IMR-90 (cell line): ENCODE measurements at regions not wholly inside any gene's neighbourhood (a gene's known extent, or its start where the extent isn't known, plus 50 kb on each side); places are given as distances from the start of the nearest gene placed in this dataset.

Experiments used
- ATAC-seq: fragments of 200-7000 bp; cut with Tn5 transposase; 2 replicates; pipeline ENCODE4 v1.9.1; 2020; ENCODE audit warnings: low read depth, mild to moderate bottlenecking, moderate library complexity
- BruUV-seq: library from RNA; stranded (reverse); fragments of 400-500 nt; replicated peaks from 2 replicates; lab custom pipeline; 2021; lab: Mats Ljungman, UMichigan
- CTCF ChIA-PET: fragments of 300-600 bp; formaldehyde crosslinking; extraction: SDS; loops from one replicate; lab custom pipeline; 2021; ENCODE audit warnings: antibody characterized with exemption; lab: Yijun Ruan, JAX
- POLR2A ChIA-PET: fragments of 300-600 bp; sonication (Branson Sonifier 250); formaldehyde crosslinking; loops from one replicate; lab custom pipeline; 2022; ENCODE audit warnings: antibody characterized with exemption; ENCODE audit not compliant: unreplicated experiment; lab: Charles Lee
- DNase-seq: peaks from one replicate; pipeline ENCODE4 v3.0.0; 2013
- H2AFZ ChIP-seq: replicated peaks from 2 replicates; pipeline ENCODE3; 2013; ENCODE audit warnings: low read length, mild to moderate bottlenecking; ENCODE audit not compliant: poor library complexity
- H2AK5ac ChIP-seq: 2 replicates; pipeline ENCODE4 v1.6.1; 2013; ENCODE audit warnings: low read depth, low read length, inconsistent platforms
- H2AK9ac ChIP-seq: replicated peaks from 2 replicates; pipeline ENCODE3; 2013; ENCODE audit warnings: mild to moderate bottlenecking, low read depth, low read length, moderate library complexity; ENCODE audit not compliant: poor library complexity
- H2BK120ac ChIP-seq: 2 replicates; pipeline ENCODE4 v1.6.1; 2013; ENCODE audit warnings: low read depth, low read length, inconsistent platforms
- H2BK15ac ChIP-seq: 3 replicates; pipeline ENCODE4 v1.6.1; 2013; ENCODE audit warnings: low read depth, low read length, inconsistent platforms
- H2BK20ac ChIP-seq: 2 replicates; pipeline ENCODE4 v1.6.1; 2013; ENCODE audit warnings: low read depth, mild to moderate bottlenecking, inconsistent platforms, low read length, moderate library complexity
- H2BK5ac ChIP-seq: 2 replicates; pipeline ENCODE4 v1.6.1; 2013; ENCODE audit warnings: mild to moderate bottlenecking, low read depth, low read length, inconsistent platforms; ENCODE audit not compliant: poor library complexity, severe bottlenecking
- H3K14ac ChIP-seq: replicated peaks from 2 replicates; pipeline ENCODE4 v1.6.1; 2013; ENCODE audit warnings: low read depth, low read length, inconsistent platforms
- H3K18ac ChIP-seq: 2 replicates; pipeline ENCODE4 v1.6.1; 2013; ENCODE audit warnings: low read depth, low read length, control low read depth
- H3K23ac ChIP-seq: 2 replicates; pipeline ENCODE4 v1.6.1; 2013; ENCODE audit warnings: low read depth, low read length, inconsistent platforms
- H3K27ac ChIP-seq: 2 replicates; pipeline ENCODE4 v1.5.1; 2013; ENCODE audit warnings: mild to moderate bottlenecking, control low read depth, low read length; ENCODE audit not compliant: insufficient read depth
- H3K27me3 ChIP-seq: 2 replicates; pipeline ENCODE4 v1.6.1; 2013; ENCODE audit warnings: low read length; ENCODE audit not compliant: control insufficient read depth, insufficient read depth
- H3K36me3 ChIP-seq: 2 replicates; pipeline ENCODE4 v1.6.1; 2013; ENCODE audit warnings: low read length, mixed read lengths; ENCODE audit not compliant: control insufficient read depth, insufficient read depth
- H3K4ac ChIP-seq: 2 replicates; pipeline ENCODE4 v1.6.1; 2013; ENCODE audit warnings: low read depth, low read length, inconsistent platforms
- H3K4me1 ChIP-seq: 2 replicates; pipeline ENCODE4 v1.6.1; 2013; ENCODE audit warnings: low read length, mixed read lengths; ENCODE audit not compliant: control insufficient read depth, insufficient read depth
- H3K4me2 ChIP-seq: 2 replicates; pipeline ENCODE4 v1.6.1; 2013; ENCODE audit warnings: low read depth, mild to moderate bottlenecking, control low read depth, low read length, moderate library complexity
- H3K4me3 ChIP-seq: 2 replicates; pipeline ENCODE4 v1.5.1; 2013; ENCODE audit warnings: low read depth, mild to moderate bottlenecking, control low read depth, low read length, moderate library complexity; ENCODE audit not compliant: insufficient read depth
- H3K56ac ChIP-seq: 2 replicates; pipeline ENCODE4 v1.6.1; 2013; ENCODE audit warnings: low read length, inconsistent platforms; ENCODE audit not compliant: insufficient read depth; ENCODE audit errors: extremely low read depth
- H3K79me1 ChIP-seq, 2 experiments: 2 replicates each; pipeline ENCODE4 v1.6.1; 2013; ENCODE audit warnings: low read length in 2 of 2, inconsistent platforms in 1 of 2, low read depth in 1 of 2
- H3K9ac ChIP-seq: 2 replicates; pipeline ENCODE4 v1.6.1; 2013; ENCODE audit warnings: low read depth, low read length, control low read depth
- H3K9me1 ChIP-seq: 2 replicates; pipeline ENCODE4 v1.6.1; 2013; ENCODE audit warnings: low read length, inconsistent platforms; ENCODE audit not compliant: insufficient read depth
- H3K9me3 ChIP-seq: 2 replicates; pipeline ENCODE4 v1.6.1; 2013; ENCODE audit warnings: low read length; ENCODE audit not compliant: control insufficient read depth, insufficient read depth
- H4K20me1 ChIP-seq: 2 replicates; pipeline ENCODE4 v1.6.1; 2013; ENCODE audit warnings: low read length, inconsistent platforms; ENCODE audit not compliant: insufficient read depth
- H4K5ac ChIP-seq: 2 replicates; pipeline ENCODE4 v1.6.1; 2013; ENCODE audit warnings: mild to moderate bottlenecking, low read depth, low read length, control low read depth
- H4K8ac ChIP-seq, 2 experiments: 2 replicates each; pipeline ENCODE4 v1.6.1; 2013; ENCODE audit warnings: low read depth in 2 of 2, low read length in 2 of 2, control low read depth in 1 of 2, inconsistent platforms in 1 of 2
- H4K91ac ChIP-seq: 2 replicates; pipeline ENCODE4 v1.6.1; 2013; ENCODE audit warnings: low read depth, low read length, inconsistent platforms; ENCODE audit not compliant: insufficient read depth
- ELK1 ChIP-seq: fragments of 150-350 bp; IDR thresholded peaks from 2 replicates; pipeline ENCODE4 v1.6.1; 2016; ENCODE audit warnings: low read depth, mild to moderate bottlenecking, low read length, moderate library complexity, borderline replicate concordance
- POLR2A ChIP-seq: IDR thresholded peaks from 2 replicates; pipeline ENCODE4 v1.6.1; 2012; ENCODE audit warnings: mild to moderate bottlenecking, low read depth, low read length
- WGBS, 2 experiments: methylation state at CpG; one replicate each; pipeline versions ENCODE4 v1.1.5 to v1.1.7; 2013; ENCODE audit warnings: missing lambda C conversion rate in 2 of 2; ENCODE audit not compliant: insufficient read length in 1 of 2; ENCODE audit errors: extremely low coverage in 2 of 2; 5-methylcytosine and 5-hydroxymethylcytosine counted together
- dilution Hi-C: fragments of 300-500 bp; cut with HindIII; formaldehyde crosslinking; loops from one replicate; pipeline ENCODE4 v1.14.3; 2018; ENCODE audit warnings: low sequenced_read_pairs; ENCODE audit not compliant: unreplicated experiment
- in situ Hi-C: fragments of 300-500 bp; cut with MboI; formaldehyde crosslinking; loops from 3 replicates; pipeline ENCODE4 v1.14.3; 2019; ENCODE audit warnings: low sequenced_read_pairs, inconsistent platforms, mixed read lengths
- intact Hi-C: fragments of 100-400 bp; cut with micrococcal nuclease; formaldehyde crosslinking; loops from 2 replicates; pipeline ENCODE4 v1.10.0; 2022

- ATAC-seq (no peak), DNase-seq (no peak)
- H3K4me1 ChIP-seq: no peaks in the 10 kb centered on the region
- no peak overlapping the region for H4K8ac ChIP-seq
- no peak overlapping the region for H3K4me3 ChIP-seq
- H3K14ac ChIP-seq: no peak overlapping the region
- H3K27me3 ChIP-seq: no peaks in the 10 kb centered on the region
- H2BK20ac ChIP-seq: no peak overlapping the region
- in situ Hi-C loops: no loop called here
- H2AK5ac ChIP-seq: no peak overlapping the region
- H2BK120ac ChIP-seq: no peak overlapping the region
- TF ChIP-seq POLR2A (no peak), ELK1 (no peak)
- H2BK15ac ChIP-seq: no peak overlapping the region
- ChIA-PET CTCF (no interaction called here), POLR2A (no interaction called here)
- intact Hi-C loops: no loop called here
- H4K20me1 ChIP-seq: no peaks in the 10 kb centered on the region
- H3K9me1 ChIP-seq: no peaks in the 10 kb centered on the region; the same call in 1 of the 2 replicates
- no peak overlapping the region for H4K5ac ChIP-seq
- H2AK9ac ChIP-seq: no peak overlapping the region
- no peaks in the 10 kb centered on the region for H3K79me1 ChIP-seq
- no peak overlapping the region for H3K56ac ChIP-seq
- no peak overlapping the region for H4K91ac ChIP-seq
- no peak overlapping the region for H3K9ac ChIP-seq
- no peaks in the 10 kb centered on the region for H3K36me3 ChIP-seq
- BruUV-seq: no TSS peak
- no peak overlapping the region for H3K4ac ChIP-seq
- H3K27ac ChIP-seq: no peak overlapping the region
- no peak overlapping the region for H2AFZ ChIP-seq
- H3K4me2 ChIP-seq: no peak overlapping the region
- whole genome bisulfite sequencing, 2 experiments: no CpG with 5 or more reads among the region's 3 CpGs
- H2BK5ac ChIP-seq: no peak overlapping the region
- dilution Hi-C loops: no loop called here
- H3K9me3 ChIP-seq: no peaks in the 10 kb centered on the region
- H3K23ac ChIP-seq: no peak overlapping the region
- H3K18ac ChIP-seq: no peak overlapping the region
These were observed 238.2 kb upstream of the DAB2 start for GRCh38 chr5:39662945-39663344.
